Neural cell (in vitro differentiated cells): ENCODE measurements at regions not wholly inside any gene's neighbourhood (a gene's known extent, or its start where the extent isn't known, plus 50 kb on each side); places are given as distances from the start of the nearest gene placed in this dataset.

Experiments
- H2AFZ ChIP-seq: fragments of 200-600, 300-800 bp; sonication (generic), shearing (Covaris generic); 2 replicates; pipeline ENCODE4 v1.6.0; 2014; ENCODE audit warnings: low read depth, mild to moderate bottlenecking, antibody characterized with exemption, low read length, moderate library complexity
- H3F3A ChIP-seq: fragments of 200-600 bp; shearing (Covaris generic); 2 replicates; pipeline ENCODE4 v1.6.1; 2016; ENCODE audit warnings: mild to moderate bottlenecking, moderate library complexity, mixed read lengths, antibody characterized with exemption, low read length; ENCODE audit not compliant: insufficient read depth, poor library complexity, severe bottlenecking
- H3K27ac ChIP-seq: fragments of 200-600, 300-800 bp; sonication (generic), shearing (Covaris generic); 2 replicates; pipeline ENCODE4 v1.5.1; 2014; ENCODE audit warnings: mild to moderate bottlenecking, low read length, moderate library complexity
- H3K27me3 ChIP-seq: fragments of 300-800, 200-600 bp; sonication (generic), shearing (Covaris generic); 2 replicates; pipeline ENCODE4 v1.6.0; 2014; ENCODE audit warnings: mild to moderate bottlenecking, low read depth, low read length, moderate library complexity; ENCODE audit not compliant: insufficient read depth
- H3K36me3 ChIP-seq: fragments of 300-800, 200-600 bp; sonication (generic), shearing (Covaris generic); 2 replicates; pipeline ENCODE4 v1.5.1; 2014; ENCODE audit warnings: mild to moderate bottlenecking, antibody characterized with exemption, low read length, moderate library complexity; ENCODE audit not compliant: insufficient read depth
- H3K4me2 ChIP-seq: fragments of 300-800, 200-600 bp; sonication (generic), shearing (Covaris generic); 2 replicates; pipeline ENCODE4 v1.6.0; 2014; ENCODE audit warnings: mild to moderate bottlenecking, low read length
- H3K4me3 ChIP-seq: fragments of 300-800, 200-600 bp; sonication (generic), shearing (Covaris generic); 2 replicates; pipeline ENCODE4 v1.5.1; 2014; ENCODE audit warnings: mild to moderate bottlenecking, low read length, moderate library complexity
- H3K79me2 ChIP-seq: fragments of 200-600 bp; shearing (Covaris generic); replicated peaks from 2 replicates; pipeline ENCODE4 v1.6.0; 2014; ENCODE audit warnings: mild to moderate bottlenecking, low read length, moderate library complexity; ENCODE audit not compliant: insufficient read depth
- H3K9ac ChIP-seq: fragments of 300-800, 200-600 bp; sonication (generic), shearing (Covaris generic); 2 replicates; pipeline ENCODE4 v1.6.1; 2016; ENCODE audit warnings: mild to moderate bottlenecking, low read length, mixed read lengths
- H3K9me2 ChIP-seq: fragments of 200-600 bp; shearing (Covaris generic); 2 replicates; pipeline ENCODE4 v1.6.1; 2016; ENCODE audit warnings: mild to moderate bottlenecking, low read length, mixed read lengths; ENCODE audit not compliant: insufficient read depth
- H3K9me3 ChIP-seq: fragments of 200-600, 300-800 bp; sonication (generic), shearing (Covaris generic); 2 replicates; pipeline ENCODE4 v1.6.1; 2016; ENCODE audit warnings: mild to moderate bottlenecking, mixed run types, low read length, moderate library complexity, mixed read lengths
- H4K20me1 ChIP-seq: fragments of 200-600 bp; shearing (Covaris generic); 2 replicates; pipeline ENCODE4 v1.6.1; 2016; ENCODE audit warnings: mild to moderate bottlenecking, mixed run types; ENCODE audit not compliant: insufficient read depth
- EP300 ChIP-seq: fragments of 450-650 bp; conservative IDR thresholded peaks from 2 replicates; pipeline ENCODE4 v1.6.1; 2014; ENCODE audit warnings: antibody characterized with exemption, mild to moderate bottlenecking, moderate library complexity; ENCODE audit not compliant: poor library complexity, severe bottlenecking
- EZH2 ChIP-seq: fragments of 200-600, 300-800 bp; shearing (Covaris generic), sonication (generic); IDR thresholded peaks from 2 replicates; pipeline ENCODE4 v1.6.1; 2014; ENCODE audit warnings: antibody characterized with exemption, low read length, borderline replicate concordance, mild to moderate bottlenecking; ENCODE audit not compliant: insufficient read depth, poor library complexity, severe bottlenecking
- MXI1 ChIP-seq: fragments of 450-650 bp; conservative IDR thresholded peaks from 2 replicates; pipeline ENCODE4 v1.6.1; 2014; ENCODE audit warnings: antibody characterized with exemption, mild to moderate bottlenecking; ENCODE audit not compliant: poor library complexity, severe bottlenecking
- POLR2AphosphoS5 ChIP-seq: IDR thresholded peaks from 2 replicates; pipeline ENCODE4 v1.6.1; 2012
- RAD21 ChIP-seq: fragments of 450-650 bp; conservative IDR thresholded peaks from 2 replicates; pipeline ENCODE4 v1.6.1; 2014; ENCODE audit warnings: antibody characterized with exemption, mild to moderate bottlenecking, moderate library complexity
- SMC3 ChIP-seq: fragments of 450-650 bp; conservative IDR thresholded peaks from 2 replicates; pipeline ENCODE4 v1.6.1; 2014; ENCODE audit warnings: antibody characterized with exemption, mild to moderate bottlenecking, moderate library complexity; ENCODE audit not compliant: poor library complexity
- TAF1 ChIP-seq: IDR thresholded peaks from 2 replicates; pipeline ENCODE4 v1.6.1; 2012; ENCODE audit warnings: low read depth
- TF ChIP-seq, protein P1 (sequence below): fragments of 450-650 bp; IDR thresholded peaks from 2 replicates; pipeline ENCODE4 v1.5.1; 2014; ENCODE audit warnings: antibody characterized with exemption, mild to moderate bottlenecking, moderate library complexity; ENCODE audit not compliant: poor library complexity, severe bottlenecking
- TF ChIP-seq, protein P2 (sequence below): IDR thresholded peaks from 2 replicates; pipeline ENCODE4 v1.6.1; 2012; ENCODE audit warnings: borderline replicate concordance

DNA sequence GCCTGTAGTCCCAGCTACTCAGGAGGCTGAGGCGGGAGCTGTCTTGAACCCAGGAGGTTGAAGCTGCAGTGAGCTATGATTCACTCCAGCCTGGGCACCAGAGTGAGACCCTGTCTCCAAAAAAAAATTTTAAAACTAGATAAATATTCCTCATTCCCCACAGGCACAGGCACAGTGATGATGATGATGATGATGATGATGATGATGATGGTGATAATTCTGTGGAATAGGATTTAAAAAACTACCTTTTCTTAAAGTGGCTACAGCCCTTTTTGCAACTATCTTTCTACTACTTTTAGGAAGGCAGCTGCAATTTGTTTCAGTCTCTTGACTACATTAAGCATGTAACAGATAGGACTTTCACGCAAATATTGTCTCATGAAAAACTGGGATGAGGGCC lies 76.6 kb upstream of the SCAF8 start:
- no peaks in the 10 kb centered on the region for H3K27me3 ChIP-seq
- H3K27ac ChIP-seq: no peak overlapping the region
- no peak overlapping the region for H3K9ac ChIP-seq
- no peak overlapping the region for H3K4me2 ChIP-seq
- TF ChIP-seq SMC3: no peak
- TF ChIP-seq RAD21: no peak
- no peak for TF ChIP-seq MXI1
- TF ChIP-seq, protein P1, sequence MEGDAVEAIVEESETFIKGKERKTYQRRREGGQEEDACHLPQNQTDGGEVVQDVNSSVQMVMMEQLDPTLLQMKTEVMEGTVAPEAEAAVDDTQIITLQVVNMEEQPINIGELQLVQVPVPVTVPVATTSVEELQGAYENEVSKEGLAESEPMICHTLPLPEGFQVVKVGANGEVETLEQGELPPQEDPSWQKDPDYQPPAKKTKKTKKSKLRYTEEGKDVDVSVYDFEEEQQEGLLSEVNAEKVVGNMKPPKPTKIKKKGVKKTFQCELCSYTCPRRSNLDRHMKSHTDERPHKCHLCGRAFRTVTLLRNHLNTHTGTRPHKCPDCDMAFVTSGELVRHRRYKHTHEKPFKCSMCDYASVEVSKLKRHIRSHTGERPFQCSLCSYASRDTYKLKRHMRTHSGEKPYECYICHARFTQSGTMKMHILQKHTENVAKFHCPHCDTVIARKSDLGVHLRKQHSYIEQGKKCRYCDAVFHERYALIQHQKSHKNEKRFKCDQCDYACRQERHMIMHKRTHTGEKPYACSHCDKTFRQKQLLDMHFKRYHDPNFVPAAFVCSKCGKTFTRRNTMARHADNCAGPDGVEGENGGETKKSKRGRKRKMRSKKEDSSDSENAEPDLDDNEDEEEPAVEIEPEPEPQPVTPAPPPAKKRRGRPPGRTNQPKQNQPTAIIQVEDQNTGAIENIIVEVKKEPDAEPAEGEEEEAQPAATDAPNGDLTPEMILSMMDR: no peak
- no peak for TF ChIP-seq EP300
- no peaks in the 10 kb centered on the region for H3F3A ChIP-seq
- no peaks in the 10 kb centered on the region for H4K20me1 ChIP-seq
- no peaks in the 10 kb centered on the region for H3K9me3 ChIP-seq
- no peaks in the 10 kb centered on the region for H3K36me3 ChIP-seq
- H3K4me3 ChIP-seq: no peak overlapping the region
- H3K9me2 ChIP-seq: no peaks in the 10 kb centered on the region
- H2AFZ ChIP-seq: no peak overlapping the region
- H3K79me2 ChIP-seq: no peaks in the 10 kb centered on the region

DNA sequence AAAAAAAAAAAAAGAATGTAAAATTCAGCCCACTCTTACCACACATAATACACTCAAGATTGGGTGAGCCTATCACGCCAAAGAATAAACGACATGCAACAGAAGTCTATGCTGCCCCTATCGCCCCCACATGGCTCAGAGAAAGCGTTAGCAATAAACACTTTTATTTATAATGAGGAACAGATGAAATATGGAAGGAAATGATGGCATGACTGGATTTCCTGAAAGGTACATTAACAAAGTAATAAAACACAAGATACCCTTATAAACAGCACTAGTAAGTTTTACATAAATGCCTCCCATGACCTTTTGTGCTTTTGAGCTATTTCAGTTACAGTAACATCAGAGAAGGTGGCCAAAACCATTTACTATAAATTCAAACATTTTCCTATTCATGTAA lies 71.4 kb upstream of the SCAF8 start:
- TF ChIP-seq EZH2: no peak
- no peaks in the 10 kb centered on the region for H3K79me2 ChIP-seq
- no peak overlapping the region for H3K4me2 ChIP-seq
- no peaks in the 10 kb centered on the region for H4K20me1 ChIP-seq
- H3K9ac ChIP-seq: no peak overlapping the region
- H3K27me3 ChIP-seq: no peaks in the 10 kb centered on the region
- H3K9me2 ChIP-seq: no peaks in the 10 kb centered on the region
- no peaks in the 10 kb centered on the region for H3K9me3 ChIP-seq
- no peaks in the 10 kb centered on the region for H3F3A ChIP-seq
- no peak overlapping the region for H2AFZ ChIP-seq
- H3K36me3 ChIP-seq: no peaks in the 10 kb centered on the region
- H3K4me3 ChIP-seq: no peak overlapping the region
- H3K27ac ChIP-seq: no peak overlapping the region

DNA sequence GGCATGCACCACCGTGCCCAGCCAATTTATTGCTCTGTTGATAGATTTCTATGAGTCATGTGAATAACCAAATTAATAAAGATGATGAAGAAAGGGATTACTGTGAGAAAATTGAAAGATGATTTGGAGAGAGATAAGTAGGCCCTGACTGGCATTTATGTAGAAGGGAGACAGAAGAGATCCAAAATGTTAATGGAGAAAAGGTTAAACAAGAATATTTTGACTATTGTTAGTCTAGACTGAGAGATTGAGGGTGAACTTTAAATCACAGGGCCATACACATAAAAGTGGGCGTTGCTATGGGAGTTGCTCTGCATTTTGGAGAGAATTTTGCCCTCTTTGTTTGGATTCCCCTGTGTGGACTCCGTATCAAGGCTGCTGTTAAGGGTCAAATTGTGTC lies 68.9 kb upstream of the SCAF8 start:
- Histone ChIP-seq H3K27ac (no peak overlapping the region), H3K4me2 (no peak overlapping the region), H4K20me1 (no peaks in the 10 kb centered on the region), H3K9me3 (no peaks in the 10 kb centered on the region), H3K36me3 (no peaks in the 10 kb centered on the region), H3K27me3 (no peaks in the 10 kb centered on the region), H3K4me3 (no peak overlapping the region), H3F3A (no peaks in the 10 kb centered on the region), H2AFZ (no peak overlapping the region), H3K9me2 (no peaks in the 10 kb centered on the region), H3K9ac (no peak overlapping the region), H3K79me2 (no peaks in the 10 kb centered on the region)
- TF ChIP-seq RAD21: no peak
- no peak for TF ChIP-seq TAF1
- no peak for TF ChIP-seq EP300
- TF ChIP-seq, protein P2, sequence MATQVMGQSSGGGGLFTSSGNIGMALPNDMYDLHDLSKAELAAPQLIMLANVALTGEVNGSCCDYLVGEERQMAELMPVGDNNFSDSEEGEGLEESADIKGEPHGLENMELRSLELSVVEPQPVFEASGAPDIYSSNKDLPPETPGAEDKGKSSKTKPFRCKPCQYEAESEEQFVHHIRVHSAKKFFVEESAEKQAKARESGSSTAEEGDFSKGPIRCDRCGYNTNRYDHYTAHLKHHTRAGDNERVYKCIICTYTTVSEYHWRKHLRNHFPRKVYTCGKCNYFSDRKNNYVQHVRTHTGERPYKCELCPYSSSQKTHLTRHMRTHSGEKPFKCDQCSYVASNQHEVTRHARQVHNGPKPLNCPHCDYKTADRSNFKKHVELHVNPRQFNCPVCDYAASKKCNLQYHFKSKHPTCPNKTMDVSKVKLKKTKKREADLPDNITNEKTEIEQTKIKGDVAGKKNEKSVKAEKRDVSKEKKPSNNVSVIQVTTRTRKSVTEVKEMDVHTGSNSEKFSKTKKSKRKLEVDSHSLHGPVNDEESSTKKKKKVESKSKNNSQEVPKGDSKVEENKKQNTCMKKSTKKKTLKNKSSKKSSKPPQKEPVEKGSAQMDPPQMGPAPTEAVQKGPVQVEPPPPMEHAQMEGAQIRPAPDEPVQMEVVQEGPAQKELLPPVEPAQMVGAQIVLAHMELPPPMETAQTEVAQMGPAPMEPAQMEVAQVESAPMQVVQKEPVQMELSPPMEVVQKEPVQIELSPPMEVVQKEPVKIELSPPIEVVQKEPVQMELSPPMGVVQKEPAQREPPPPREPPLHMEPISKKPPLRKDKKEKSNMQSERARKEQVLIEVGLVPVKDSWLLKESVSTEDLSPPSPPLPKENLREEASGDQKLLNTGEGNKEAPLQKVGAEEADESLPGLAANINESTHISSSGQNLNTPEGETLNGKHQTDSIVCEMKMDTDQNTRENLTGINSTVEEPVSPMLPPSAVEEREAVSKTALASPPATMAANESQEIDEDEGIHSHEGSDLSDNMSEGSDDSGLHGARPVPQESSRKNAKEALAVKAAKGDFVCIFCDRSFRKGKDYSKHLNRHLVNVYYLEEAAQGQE: no peak
- TF ChIP-seq MXI1: no peak
- TF ChIP-seq POLR2AphosphoS5: no peak
- TF ChIP-seq SMC3: no peak
